ENCODE measurements at regions not wholly inside any gene's neighbourhood (a gene's known extent, or its start where the extent isn't known, plus 50 kb on each side); places are given as distances from the start of the nearest gene placed in this dataset.

- no peak for TF ChIP-seq CTCF (IDR thresholded peaks at IDR 0.05; ENCODE audit: control insufficient read depth, insufficient read depth, low read depth, low read length, missing control alignments)
- H3K4me3 ChIP-seq (ENCODE audit: control insufficient read depth, low read depth, low read length), result no peak overlapping the region
- DNase-seq (ENCODE audit: low read depth), result no peak
Measured at GRCh38 chr12:126390969-126391566, 1325.8 kb downstream of the AACS start.

- no peak for DNase-seq (ENCODE audit: low read depth)
- H3K4me3 ChIP-seq (ENCODE audit: control insufficient read depth, low read depth, low read length), result no peak overlapping the region
- TF ChIP-seq CTCF (IDR thresholded peaks at IDR 0.05; ENCODE audit: control insufficient read depth, insufficient read depth, low read depth, low read length, missing control alignments), result no peak
Measured at GRCh38 chr12:126396536-126396935, 1331.3 kb downstream of the AACS start.

GRCh38 chr12:126397071-126397581 lies 1331.9 kb downstream of the AACS start:
- TF ChIP-seq CTCF (IDR thresholded peaks at IDR 0.05; ENCODE audit: control insufficient read depth, insufficient read depth, low read depth, low read length, missing control alignments), result no peak
- H3K4me3 ChIP-seq (ENCODE audit: control insufficient read depth, low read depth, low read length), result no peak overlapping the region
- DNase-seq (ENCODE audit: low read depth), result no peak

GRCh38 chr12:126397660-126398059 lies 1332.4 kb downstream of the AACS start:
- DNase-seq (ENCODE audit: low read depth), result no peak
- TF ChIP-seq CTCF (IDR thresholded peaks at IDR 0.05; ENCODE audit: control insufficient read depth, insufficient read depth, low read depth, low read length, missing control alignments), result no peak
- no peak overlapping the region for H3K4me3 ChIP-seq (ENCODE audit: control insufficient read depth, low read depth, low read length)

- no peak for TF ChIP-seq CTCF (IDR thresholded peaks at IDR 0.05; ENCODE audit: control insufficient read depth, insufficient read depth, low read depth, low read length, missing control alignments)
- H3K4me3 ChIP-seq (ENCODE audit: control insufficient read depth, low read depth, low read length), result no peak overlapping the region
- DNase-seq (ENCODE audit: low read depth), result no peak
Measured at GRCh38 chr12:126400831-126401230, 1335.6 kb downstream of the AACS start.

- no peak overlapping the region for H3K4me3 ChIP-seq (ENCODE audit: control insufficient read depth, low read depth, low read length)
- TF ChIP-seq CTCF (IDR thresholded peaks at IDR 0.05; ENCODE audit: control insufficient read depth, insufficient read depth, low read depth, low read length, missing control alignments), result no peak
- DNase-seq (ENCODE audit: low read depth), result no peak
Measured at GRCh38 chr12:126404293-126404881, 1339.2 kb downstream of the AACS start.
